HG02759 (cell line): ENCODE measurements at regions not wholly inside any gene's neighbourhood (a gene's known extent, or its start where the extent isn't known, plus 50 kb on each side); places are given as distances from the start of the nearest gene placed in this dataset.
"Not testable (repeated sequence)": the region's sequence is repeated elsewhere in the genome, so short reads cannot be mapped to it uniquely, and the experiment has no call there.

Experiments used
- ATAC-seq: cut with Tn5 transposase; IDR thresholded peaks from one replicate; pipeline ENCODE4 v1.9.1; 2021; ENCODE audit warnings: mild to moderate bottlenecking, moderate library complexity; ENCODE audit not compliant: unreplicated experiment

DNA sequence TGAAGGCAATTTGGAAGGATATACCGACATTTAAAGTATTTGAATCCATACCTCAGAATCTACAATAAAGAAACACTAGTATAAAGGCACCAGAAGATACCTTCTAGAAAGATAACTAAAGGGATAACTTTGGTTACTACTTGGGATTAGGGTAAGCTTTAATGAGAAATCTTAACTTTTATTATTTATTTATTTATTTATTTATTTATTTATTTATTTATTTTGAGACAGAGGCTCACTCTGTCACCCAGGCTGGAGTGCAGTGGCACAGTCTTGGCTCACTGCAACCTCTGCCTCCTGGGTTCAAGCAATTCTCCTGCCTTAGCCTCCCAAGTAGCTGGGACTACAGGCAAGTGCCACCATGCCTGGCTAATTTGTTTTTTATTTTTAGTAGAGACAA, 81.6 kb upstream of the KCND2 start:
- ATAC-seq, result not testable (repeated sequence)

DNA sequence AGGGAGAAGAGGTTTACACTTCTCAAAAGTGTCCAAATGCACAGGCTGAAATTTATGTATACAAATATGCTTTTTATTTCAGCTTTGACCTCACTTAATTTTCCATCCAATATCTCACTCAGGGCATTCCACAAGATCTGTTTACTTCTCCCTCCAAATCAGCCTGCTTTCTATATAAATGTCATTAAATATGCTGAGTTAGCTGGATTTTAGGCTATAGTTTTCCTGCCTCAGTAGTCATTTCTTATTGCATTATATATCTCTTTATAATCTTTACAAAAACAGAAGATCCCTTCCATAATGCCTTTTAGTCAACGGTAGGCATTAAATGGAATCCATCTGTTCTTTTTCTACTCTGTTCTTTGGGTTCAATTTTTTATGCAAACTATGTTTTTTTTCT, 71.7 kb upstream of the KCND2 start:
- ATAC-seq, result no peak

DNA sequence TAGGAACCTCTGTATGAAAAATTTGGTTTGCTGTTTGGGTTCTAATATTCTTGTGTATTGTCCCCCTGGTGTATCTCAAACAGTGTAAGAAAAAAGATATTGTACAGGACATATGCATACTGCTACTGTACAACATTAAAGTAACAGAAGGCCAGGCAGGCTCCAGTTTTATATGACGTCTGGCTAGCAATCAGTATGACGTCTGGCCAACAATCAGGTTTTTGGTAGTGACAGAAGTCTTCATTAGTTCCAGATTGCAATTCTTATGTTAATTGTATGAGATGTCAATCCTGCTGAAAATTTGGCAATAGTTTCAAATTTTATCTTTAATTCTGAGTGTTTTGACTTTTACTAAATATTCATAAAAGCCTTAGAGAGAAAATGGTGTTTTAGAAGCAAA, 67.9 kb upstream of the KCND2 start:
- ATAC-seq, result no peak

DNA sequence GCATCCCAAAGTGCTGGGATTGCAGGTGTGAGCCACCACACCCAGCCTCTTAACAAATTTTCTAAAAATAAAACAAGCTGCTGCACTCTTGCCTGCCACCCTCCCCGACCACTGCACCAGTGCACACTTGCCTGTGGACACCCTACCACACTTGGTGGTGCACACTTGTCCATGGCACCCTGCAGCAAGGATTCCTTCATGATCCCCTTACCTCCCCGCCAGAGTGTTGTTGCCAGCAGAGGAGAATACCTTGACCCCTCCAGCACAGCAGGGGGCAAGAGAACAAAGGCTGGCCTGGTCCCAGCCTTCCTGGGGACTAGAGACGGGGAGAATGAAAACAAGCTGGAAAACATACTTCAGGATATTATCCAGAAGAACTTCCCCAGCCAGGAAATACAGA, 65.9 kb upstream of the KCND2 start:
- no peak for ATAC-seq

DNA sequence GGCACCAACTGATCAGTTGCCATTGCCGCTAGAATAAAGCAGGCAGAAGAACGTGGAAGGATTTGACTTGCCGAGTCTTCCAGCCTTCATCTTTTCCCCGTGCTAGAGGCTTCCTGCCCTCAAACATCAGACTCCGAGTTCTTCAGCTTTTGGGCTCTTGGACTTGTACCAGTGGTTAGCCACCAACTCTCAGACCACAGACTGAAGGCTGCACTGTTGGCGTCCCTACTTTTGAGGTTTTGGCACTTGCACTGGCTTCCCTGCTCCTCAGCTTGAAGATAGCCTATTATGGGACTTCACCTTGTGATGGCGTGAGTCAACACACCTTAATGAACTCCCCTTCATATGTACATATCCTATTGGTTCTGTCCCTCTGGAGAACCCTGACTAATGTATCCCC, 57.3 kb upstream of the KCND2 start:
- ATAC-seq, result no peak

DNA sequence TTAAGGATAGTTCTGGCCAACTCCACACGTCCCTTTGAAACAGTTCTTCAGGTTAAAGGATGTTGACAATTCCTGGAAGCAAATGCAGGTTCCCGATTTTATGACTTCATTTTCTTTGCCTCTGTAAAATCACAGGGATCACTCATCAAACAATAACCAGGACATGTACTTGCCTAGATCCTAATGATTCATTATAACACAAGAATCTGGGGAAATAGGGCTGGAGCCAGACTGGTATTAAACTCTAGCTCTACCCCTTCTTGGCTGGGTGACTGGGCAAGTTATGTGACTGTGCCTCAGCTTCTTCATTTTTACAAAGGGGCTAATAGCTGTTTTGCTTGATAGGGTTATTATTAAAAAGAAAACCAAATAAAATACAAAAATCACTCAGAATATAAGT, 56.0 kb upstream of the KCND2 start:
- ATAC-seq, result no peak

DNA sequence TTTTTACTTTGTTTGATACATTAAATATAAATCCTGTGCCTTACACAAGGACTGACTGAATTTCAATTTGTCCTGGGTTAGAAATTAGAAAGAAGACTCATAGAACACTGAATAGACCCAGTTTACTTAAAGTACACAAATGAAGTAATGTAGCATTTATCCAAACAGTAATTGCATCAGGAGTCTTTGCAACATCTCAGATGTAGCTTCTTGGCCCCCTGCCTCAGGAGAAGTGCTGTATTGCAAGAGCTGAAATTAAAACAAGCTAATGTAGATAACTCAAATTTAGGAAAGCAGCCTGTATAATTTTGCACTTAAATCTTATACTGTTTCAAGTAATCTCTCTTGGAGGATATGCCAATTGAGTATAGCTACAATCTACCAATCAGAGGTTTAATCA, 54.3 kb upstream of the KCND2 start:
- ATAC-seq, result no peak

DNA sequence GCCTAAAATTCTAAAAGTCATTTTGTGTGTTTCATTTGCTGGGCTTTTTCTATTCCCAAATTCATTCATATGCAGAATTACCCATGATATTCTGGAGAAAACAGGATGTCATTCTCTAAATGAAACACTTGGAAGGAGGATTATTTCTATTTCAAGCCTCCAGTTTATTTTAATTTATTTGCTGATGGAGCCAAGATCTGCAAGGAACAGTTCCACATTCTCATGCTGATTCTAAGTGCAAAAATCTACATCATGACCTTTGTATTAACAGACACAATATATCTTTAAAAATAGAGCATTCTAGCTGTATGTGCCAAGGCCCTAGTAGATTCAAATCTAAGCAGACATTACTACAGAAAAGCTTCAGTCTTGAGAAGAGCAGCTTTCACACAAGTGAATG, 51.3 kb upstream of the KCND2 start:
- no peak for ATAC-seq
